ENCODE measurements at regions not wholly inside any gene's neighbourhood (a gene's known extent, or its start where the extent isn't known, plus 50 kb on each side); places are given as distances from the start of the nearest gene placed in this dataset.

- TF ChIP-seq CTCF (conservative IDR thresholded peaks at IDR 0.05; ENCODE audit: low read depth, low read length) (no peak), EZH2 (IDR thresholded peaks at IDR 0.05; ENCODE audit: borderline replicate concordance, low read depth, low read length, poor library complexity, severe bottlenecking) (no peak)
Observed at GRCh38 chr3:72011485-72011884, 226.5 kb upstream of the PROK2 start.
